Astrocyte of the spinal cord (primary cell): ENCODE measurements at regions not wholly inside any gene's neighbourhood (a gene's known extent, or its start where the extent isn't known, plus 50 kb on each side); places are given as distances from the start of the nearest gene placed in this dataset.

Source experiments
- DNase-seq: peaks from one replicate; pipeline ENCODE4 v3.0.0; 2011; ENCODE audit warnings: low read depth, low spot score
- H3K4me3 ChIP-seq: 2 replicates; pipeline ENCODE4 v1.5.1; 2011; ENCODE audit warnings: low read depth, mild to moderate bottlenecking, low read length, moderate library complexity
- CTCF ChIP-seq: IDR thresholded peaks from 2 replicates; pipeline ENCODE4 v1.5.1; 2012; ENCODE audit warnings: low read depth, mild to moderate bottlenecking, low read length, inconsistent platforms
- in situ Hi-C: cut with HindIII; loops from 2 replicates; pipeline ENCODE4 v1.10.0; 2017; ENCODE audit warnings: low sequenced_read_pairs

GRCh38 chr4:131370846-131371245, 1778.2 kb upstream of the PCDH10 start:
- DNase-seq, result no peak
- in situ Hi-C loops, result no loop called here
- no peak for TF ChIP-seq CTCF
- H3K4me3 ChIP-seq, result no peak overlapping the region

DNA sequence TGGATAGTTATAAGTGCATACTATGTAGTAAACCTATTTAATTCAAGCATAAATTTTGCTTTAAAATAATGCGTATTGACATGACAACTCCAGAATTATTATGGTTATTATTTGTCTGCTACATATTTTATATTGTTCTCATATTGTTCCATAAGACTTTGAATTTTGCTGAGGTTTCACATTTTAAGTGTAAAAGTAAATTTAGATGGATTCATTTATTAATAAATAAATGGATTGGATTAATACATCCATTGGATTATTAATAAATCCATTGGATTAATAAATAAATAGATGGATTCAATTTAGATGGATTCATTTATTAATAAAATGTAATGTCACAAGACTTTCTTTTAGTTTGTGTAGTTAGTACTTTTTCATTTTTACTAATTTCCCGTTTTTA, 1768.0 kb upstream of the PCDH10 start:
- TF ChIP-seq CTCF, result no peak
- H3K4me3 ChIP-seq, result no peak overlapping the region
- in situ Hi-C loops, result no loop called here
- DNase-seq, result no peak

GRCh38 chr4:131382839-131383238, 1766.3 kb upstream of the PCDH10 start:
- in situ Hi-C loops, result no loop called here
- no peak for DNase-seq
- H3K4me3 ChIP-seq, result no peak overlapping the region
- no peak for TF ChIP-seq CTCF

- no peak overlapping the region for H3K4me3 ChIP-seq
- no peak for TF ChIP-seq CTCF
- in situ Hi-C loops, result no loop called here
- DNase-seq, result no peak
These were observed 1760.8 kb upstream of the PCDH10 start for GRCh38 chr4:131388277-131388676.

GRCh38 chr4:131408102-131408501, 1741.0 kb upstream of the PCDH10 start:
- H3K4me3 ChIP-seq, result no peak overlapping the region
- in situ Hi-C loops, result no loop called here
- DNase-seq, result no peak
- TF ChIP-seq CTCF, result no peak

- TF ChIP-seq CTCF, result no peak
- DNase-seq, result no peak
- no peak overlapping the region for H3K4me3 ChIP-seq
- in situ Hi-C loops, result no loop called here
These were observed 1737.7 kb upstream of the PCDH10 start for GRCh38 chr4:131411393-131411792.

DNA sequence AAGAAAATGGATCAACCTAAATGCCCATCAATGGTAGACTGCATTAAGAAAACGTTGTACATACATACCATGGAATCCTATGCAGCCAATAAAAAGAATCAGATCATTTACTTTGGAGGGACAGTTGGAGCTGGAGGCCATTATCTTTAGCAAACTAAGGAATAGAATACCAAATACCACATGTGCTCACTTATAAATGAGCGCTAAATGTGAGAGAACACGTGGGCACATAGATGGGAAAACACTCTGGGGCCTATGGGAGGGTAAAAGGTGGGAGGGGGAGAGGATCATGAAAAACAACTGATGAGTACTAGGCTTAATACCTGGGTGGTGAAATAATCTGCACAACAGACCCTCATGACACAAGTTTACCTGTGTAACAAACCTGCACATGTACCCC, 1729.9 kb upstream of the PCDH10 start:
- no peak for DNase-seq
- no peak for TF ChIP-seq CTCF
- in situ Hi-C loops, result no loop called here
- H3K4me3 ChIP-seq, result no peak overlapping the region
